GM10266 (cell line): ENCODE measurements at regions not wholly inside any gene's neighbourhood (a gene's known extent, or its start where the extent isn't known, plus 50 kb on each side); places are given as distances from the start of the nearest gene placed in this dataset.

ENCODE experiments used
- DNase-seq: peaks from one replicate; pipeline ENCODE4 v3.0.0; 2012; ENCODE audit errors: extremely low spot score
- TF ChIP-seq, protein P1 (sequence below): IDR thresholded peaks from 2 replicates; pipeline ENCODE4 v1.5.1; 2012; ENCODE audit warnings: mild to moderate bottlenecking, low read depth; ENCODE audit not compliant: control insufficient read depth, insufficient read depth; ENCODE audit errors: missing control alignments

DNA sequence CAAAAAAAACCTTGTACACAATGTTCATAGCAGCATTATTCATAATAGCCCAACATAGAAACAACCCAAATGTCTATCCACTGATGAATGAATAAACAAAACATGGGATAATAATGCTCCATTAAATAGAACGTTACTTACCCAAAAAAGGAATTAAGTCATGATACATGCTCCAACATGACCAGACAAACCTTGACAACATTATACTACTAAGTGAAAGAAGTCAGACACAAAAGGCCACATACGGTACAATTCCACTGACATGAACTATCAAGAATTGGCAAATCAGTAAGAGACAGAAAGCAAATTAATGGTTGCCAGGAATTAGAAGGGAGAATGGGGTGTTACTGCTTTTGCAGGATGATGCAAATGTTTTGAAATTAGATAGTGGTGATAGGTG is 193.8 kb upstream of the SHISA6 start:
- TF ChIP-seq, protein P1, sequence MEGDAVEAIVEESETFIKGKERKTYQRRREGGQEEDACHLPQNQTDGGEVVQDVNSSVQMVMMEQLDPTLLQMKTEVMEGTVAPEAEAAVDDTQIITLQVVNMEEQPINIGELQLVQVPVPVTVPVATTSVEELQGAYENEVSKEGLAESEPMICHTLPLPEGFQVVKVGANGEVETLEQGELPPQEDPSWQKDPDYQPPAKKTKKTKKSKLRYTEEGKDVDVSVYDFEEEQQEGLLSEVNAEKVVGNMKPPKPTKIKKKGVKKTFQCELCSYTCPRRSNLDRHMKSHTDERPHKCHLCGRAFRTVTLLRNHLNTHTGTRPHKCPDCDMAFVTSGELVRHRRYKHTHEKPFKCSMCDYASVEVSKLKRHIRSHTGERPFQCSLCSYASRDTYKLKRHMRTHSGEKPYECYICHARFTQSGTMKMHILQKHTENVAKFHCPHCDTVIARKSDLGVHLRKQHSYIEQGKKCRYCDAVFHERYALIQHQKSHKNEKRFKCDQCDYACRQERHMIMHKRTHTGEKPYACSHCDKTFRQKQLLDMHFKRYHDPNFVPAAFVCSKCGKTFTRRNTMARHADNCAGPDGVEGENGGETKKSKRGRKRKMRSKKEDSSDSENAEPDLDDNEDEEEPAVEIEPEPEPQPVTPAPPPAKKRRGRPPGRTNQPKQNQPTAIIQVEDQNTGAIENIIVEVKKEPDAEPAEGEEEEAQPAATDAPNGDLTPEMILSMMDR, result no peak
- DNase-seq, result no peak

DNA sequence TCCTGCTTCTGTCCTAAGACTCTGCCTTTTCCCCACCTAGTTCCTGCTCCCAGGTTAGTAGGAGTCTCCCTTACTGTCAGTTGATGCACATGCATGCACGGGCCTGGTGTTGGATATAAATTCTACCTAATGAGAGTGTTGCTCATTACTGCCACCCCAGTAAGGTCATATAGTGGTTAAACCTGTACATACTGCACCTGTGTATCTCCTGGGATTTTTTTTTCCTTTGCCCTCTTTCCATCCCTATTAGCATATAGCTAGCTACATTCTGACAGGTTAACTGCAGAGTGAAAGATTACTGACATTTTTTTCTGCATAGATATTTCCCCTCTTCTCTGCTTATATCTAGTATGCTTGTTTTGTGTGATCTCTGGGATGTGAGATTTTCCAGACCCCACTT is 201.5 kb upstream of the PIRT start:
- DNase-seq, result no peak
- TF ChIP-seq, protein P1, result no peak

DNA sequence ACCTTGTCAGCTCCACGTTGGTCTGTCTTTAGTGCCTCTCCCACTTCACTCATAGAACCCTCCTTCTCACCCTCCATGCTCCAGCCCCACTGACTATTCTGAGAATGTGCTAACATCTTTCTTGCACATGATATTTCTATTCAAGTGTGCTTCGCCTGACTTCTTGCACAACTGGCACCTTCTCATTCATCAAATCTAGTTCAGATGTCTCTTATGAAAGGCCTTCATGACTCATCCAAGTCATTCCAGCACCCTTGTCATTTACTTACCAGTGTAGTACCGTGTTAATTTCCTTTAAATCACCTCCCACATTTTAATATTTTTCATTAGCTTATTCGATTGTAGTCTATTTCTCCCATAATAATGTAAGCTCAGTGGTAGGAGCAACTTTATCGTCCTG is 197.8 kb upstream of the PIRT start:
- TF ChIP-seq, protein P1, result no peak
- DNase-seq, result no peak

DNA sequence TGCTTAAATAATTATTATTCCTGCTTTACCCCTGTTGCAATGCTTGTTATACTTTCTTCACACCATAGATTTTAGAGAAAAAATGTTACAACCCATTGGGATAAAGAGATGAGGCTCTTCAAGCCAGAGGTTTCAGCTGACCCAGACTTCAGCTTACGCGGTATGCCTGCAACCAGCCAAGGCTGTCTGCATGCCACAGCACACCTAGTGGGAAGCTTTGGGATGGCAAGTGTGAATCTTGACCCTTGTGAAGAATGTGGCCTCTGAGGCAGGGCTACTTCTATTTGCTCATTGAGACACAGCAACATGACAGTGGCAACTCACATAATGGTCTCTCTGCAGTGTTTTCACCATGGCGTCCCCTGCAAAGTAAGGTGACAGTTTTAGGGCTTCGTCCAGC is 193.9 kb upstream of the PIRT start:
- DNase-seq, result no peak
- TF ChIP-seq, protein P1, result no peak

DNA sequence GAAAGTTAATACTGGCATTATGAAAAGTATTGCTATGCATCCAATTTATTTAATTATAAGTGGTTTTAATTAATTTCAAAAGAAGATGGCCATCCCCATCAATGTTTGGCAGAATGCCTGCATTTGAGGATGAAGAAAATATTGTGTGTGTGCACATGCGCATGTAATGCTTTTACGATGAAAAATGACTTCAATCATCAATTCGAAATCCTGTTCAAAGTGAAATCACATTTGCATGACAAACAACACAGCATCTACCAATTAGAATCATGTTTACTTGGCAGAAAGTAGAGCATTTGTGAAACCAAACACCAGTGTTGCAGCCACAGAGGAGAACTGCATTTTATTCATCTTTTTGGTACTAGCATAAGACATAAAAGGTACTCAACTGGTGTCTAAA is 191.9 kb upstream of the PIRT start:
- TF ChIP-seq, protein P1, result no peak
- no peak for DNase-seq

DNA sequence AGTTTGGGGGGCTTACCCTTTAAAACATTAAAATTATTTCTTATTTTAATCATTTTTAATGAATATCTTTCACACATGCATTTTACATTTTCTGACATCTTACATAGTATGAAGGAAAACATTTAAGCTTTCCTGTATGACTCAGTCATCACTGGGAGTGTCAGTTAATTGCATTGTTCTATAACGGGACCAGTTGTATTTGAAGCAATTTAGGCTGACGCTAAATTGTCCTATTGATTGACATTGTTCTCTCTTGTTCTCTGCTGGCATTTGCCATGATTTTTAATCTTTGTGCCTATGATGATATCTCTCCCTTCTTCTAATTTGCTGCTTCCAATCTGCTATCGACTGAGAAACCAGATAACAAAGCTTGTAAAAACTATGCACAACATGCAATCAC is 190.5 kb upstream of the PIRT start:
- TF ChIP-seq, protein P1, result no peak
- no peak for DNase-seq

DNA sequence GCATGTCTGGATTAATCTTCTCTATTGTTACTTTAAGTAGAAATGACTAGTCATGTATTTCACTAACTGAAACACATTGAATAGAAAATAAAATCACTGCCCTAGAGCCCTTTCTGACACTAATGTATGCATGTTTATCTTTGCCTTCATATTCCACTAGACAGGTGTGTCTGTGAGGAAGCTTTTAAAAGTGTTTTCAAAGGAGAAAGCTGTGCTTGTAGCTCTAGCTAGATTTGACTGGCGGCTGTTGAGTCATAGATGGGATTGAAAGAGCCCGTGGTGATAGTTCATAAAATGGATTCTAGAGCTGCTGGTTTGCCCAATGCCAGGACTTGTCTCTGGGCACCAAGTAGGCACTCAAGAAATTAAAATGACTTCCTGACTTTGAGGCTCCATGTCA is 189.0 kb upstream of the PIRT start:
- TF ChIP-seq, protein P1, result no peak
- DNase-seq, result no peak
